ENCODE measurements at regions not wholly inside any gene's neighbourhood (a gene's known extent, or its start where the extent isn't known, plus 50 kb on each side); places are given as distances from the start of the nearest gene placed in this dataset.

GRCh38 chr2:161546635-161547034, 77.6 kb upstream of the SLC4A10 start:
- TF ChIP-seq HINFP (tag; conservative IDR thresholded peaks at IDR 0.05; ENCODE audit: low read depth) (no peak), CTCF (IDR thresholded peaks at IDR 0.05 in 2 of 3, conservative IDR thresholded peaks at IDR 0.05 in 1 of 3; ENCODE audit: insufficient read depth in 2 of 3, low read depth in 1 of 3, low read length in 3 of 3) (no peak), ZNF174 (CRISPR knock-in tag; IDR thresholded peaks at IDR 0.05) (no peak), TCF7L2 (IDR thresholded peaks at IDR 0.05; ENCODE audit: low read depth, low read length) (no peak), ZFP1 (CRISPR knock-in tag; IDR thresholded peaks at IDR 0.05) (no peak), CBX5 (IDR thresholded peaks at IDR 0.05; ENCODE audit: borderline replicate concordance, low read depth) (no peak)
- TF ChIP-seq, protein P1, sequence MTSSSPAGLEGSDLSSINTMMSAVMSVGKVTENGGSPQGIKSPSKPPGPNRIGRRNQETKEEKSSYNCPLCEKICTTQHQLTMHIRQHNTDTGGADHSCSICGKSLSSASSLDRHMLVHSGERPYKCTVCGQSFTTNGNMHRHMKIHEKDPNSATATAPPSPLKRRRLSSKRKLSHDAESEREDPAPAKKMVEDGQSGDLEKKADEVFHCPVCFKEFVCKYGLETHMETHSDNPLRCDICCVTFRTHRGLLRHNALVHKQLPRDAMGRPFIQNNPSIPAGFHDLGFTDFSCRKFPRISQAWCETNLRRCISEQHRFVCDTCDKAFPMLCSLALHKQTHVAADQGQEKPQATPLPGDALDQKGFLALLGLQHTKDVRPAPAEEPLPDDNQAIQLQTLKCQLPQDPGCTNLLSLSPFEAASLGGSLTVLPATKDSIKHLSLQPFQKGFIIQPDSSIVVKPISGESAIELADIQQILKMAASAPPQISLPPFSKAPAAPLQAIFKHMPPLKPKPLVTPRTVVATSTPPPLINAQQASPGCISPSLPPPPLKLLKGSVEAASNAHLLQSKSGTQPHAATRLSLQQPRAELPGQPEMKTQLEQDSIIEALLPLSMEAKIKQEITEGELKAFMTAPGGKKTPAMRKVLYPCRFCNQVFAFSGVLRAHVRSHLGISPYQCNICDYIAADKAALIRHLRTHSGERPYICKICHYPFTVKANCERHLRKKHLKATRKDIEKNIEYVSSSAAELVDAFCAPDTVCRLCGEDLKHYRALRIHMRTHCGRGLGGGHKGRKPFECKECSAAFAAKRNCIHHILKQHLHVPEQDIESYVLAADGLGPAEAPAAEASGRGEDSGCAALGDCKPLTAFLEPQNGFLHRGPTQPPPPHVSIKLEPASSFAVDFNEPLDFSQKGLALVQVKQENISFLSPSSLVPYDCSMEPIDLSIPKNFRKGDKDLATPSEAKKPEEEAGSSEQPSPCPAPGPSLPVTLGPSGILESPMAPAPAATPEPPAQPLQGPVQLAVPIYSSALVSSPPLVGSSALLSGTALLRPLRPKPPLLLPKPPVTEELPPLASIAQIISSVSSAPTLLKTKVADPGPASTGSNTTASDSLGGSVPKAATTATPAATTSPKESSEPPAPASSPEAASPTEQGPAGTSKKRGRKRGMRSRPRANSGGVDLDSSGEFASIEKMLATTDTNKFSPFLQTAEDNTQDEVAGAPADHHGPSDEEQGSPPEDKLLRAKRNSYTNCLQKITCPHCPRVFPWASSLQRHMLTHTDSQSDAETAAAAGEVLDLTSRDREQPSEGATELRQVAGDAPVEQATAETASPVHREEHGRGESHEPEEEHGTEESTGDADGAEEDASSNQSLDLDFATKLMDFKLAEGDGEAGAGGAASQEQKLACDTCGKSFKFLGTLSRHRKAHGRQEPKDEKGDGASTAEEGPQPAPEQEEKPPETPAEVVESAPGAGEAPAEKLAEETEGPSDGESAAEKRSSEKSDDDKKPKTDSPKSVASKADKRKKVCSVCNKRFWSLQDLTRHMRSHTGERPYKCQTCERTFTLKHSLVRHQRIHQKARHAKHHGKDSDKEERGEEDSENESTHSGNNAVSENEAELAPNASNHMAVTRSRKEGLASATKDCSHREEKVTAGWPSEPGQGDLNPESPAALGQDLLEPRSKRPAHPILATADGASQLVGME (CRISPR knock-in tag; IDR thresholded peaks at IDR 0.05) = no peak
- TF ChIP-seq, protein P2, sequence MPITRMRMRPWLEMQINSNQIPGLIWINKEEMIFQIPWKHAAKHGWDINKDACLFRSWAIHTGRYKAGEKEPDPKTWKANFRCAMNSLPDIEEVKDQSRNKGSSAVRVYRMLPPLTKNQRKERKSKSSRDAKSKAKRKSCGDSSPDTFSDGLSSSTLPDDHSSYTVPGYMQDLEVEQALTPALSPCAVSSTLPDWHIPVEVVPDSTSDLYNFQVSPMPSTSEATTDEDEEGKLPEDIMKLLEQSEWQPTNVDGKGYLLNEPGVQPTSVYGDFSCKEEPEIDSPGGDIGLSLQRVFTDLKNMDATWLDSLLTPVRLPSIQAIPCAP (CRISPR knock-in tag; IDR thresholded peaks at IDR 0.05; ENCODE audit: borderline replicate concordance) = no peak
